Naive thymus-derived CD4-positive, alpha-beta T cell (primary cell): ENCODE measurements at regions not wholly inside any gene's neighbourhood (a gene's known extent, or its start where the extent isn't known, plus 50 kb on each side); places are given as distances from the start of the nearest gene placed in this dataset.

Experiments used
- ATAC-seq: fragments of 150-1000 bp; cut with Tn5 transposase; 2 replicates; pipeline ENCODE4 v1.10.0; 2021; ENCODE audit warnings: mild to moderate bottlenecking, moderate library complexity
- CTCF ChIA-PET: fragments of 350-600 bp; sonication (Branson Sonifier 250); formaldehyde crosslinking; loops from one replicate; lab custom pipeline; 2021; ENCODE audit warnings: antibody characterized with exemption; lab: Charles Lee
- POLR2A ChIA-PET: fragments of 350-600 bp; sonication (Branson Sonifier 250); formaldehyde crosslinking; loops from one replicate; lab custom pipeline; 2021; ENCODE audit warnings: antibody characterized with exemption, inconsistent platforms; lab: Charles Lee
- DNase-seq, 9 donors: peaks; one replicate each; pipeline versions ENCODE4 v3.0.0 to v3.0.0-alpha.2; 2020 to 2022; ENCODE audit warnings: mixed read lengths in 1 of 9
- H3K27ac ChIP-seq: one replicate; pipeline ENCODE4 v1.7.0; 2013; ENCODE audit warnings: mild to moderate bottlenecking, low read depth, low read length, moderate library complexity
- H3K27me3 ChIP-seq, 2 donors: one replicate each; pipeline ENCODE4 v1.7.0; 2013; ENCODE audit warnings: low read length in 2 of 2, mild to moderate bottlenecking in 2 of 2, moderate library complexity in 2 of 2; ENCODE audit not compliant: control insufficient read depth in 2 of 2, insufficient read depth in 2 of 2
- H3K36me3 ChIP-seq, 3 experiments: 1 replicate in 2 of 3; 2 replicates in 1 of 3; pipeline ENCODE4 v1.7.0; 2013; ENCODE audit warnings: low read length in 3 of 3, mild to moderate bottlenecking in 3 of 3, moderate library complexity in 1 of 3; ENCODE audit not compliant: insufficient read depth in 3 of 3, control insufficient read depth in 2 of 3
- H3K4me1 ChIP-seq, 2 donors: one replicate each; pipeline ENCODE4 v1.7.0; 2013; ENCODE audit warnings: low read length in 2 of 2, mild to moderate bottlenecking in 2 of 2, moderate library complexity in 1 of 2; ENCODE audit not compliant: control insufficient read depth in 2 of 2, insufficient read depth in 2 of 2
- H3K4me3 ChIP-seq: 2 replicates; pipeline ENCODE4 v1.7.0; 2013; ENCODE audit warnings: mild to moderate bottlenecking, low read length
- H3K9me3 ChIP-seq, 3 experiments: 1 replicate in 2 of 3; 2 replicates in 1 of 3; pipeline ENCODE4 v1.7.0; 2013; ENCODE audit warnings: low read length in 3 of 3; ENCODE audit not compliant: control insufficient read depth in 2 of 3
- H3K27ac Mint-ChIP-seq, 9 donors: one replicate each; pipeline ENCODE4 v1.8.0; 2020 to 2022; ENCODE audit warnings: mixed read lengths in 9 of 9, mild to moderate bottlenecking in 8 of 9, moderate library complexity in 5 of 9, inconsistent platforms in 2 of 9
- H3K27me3 Mint-ChIP-seq, 5 donors: one replicate each; pipeline ENCODE4 v1.8.0; 2021 to 2022; ENCODE audit warnings: mixed read lengths in 5 of 5, mild to moderate bottlenecking in 1 of 5
- H3K36me3 Mint-ChIP-seq, 5 donors: one replicate each; pipeline ENCODE4 v1.8.0; 2020 to 2022; ENCODE audit warnings: mixed read lengths in 5 of 5, mild to moderate bottlenecking in 3 of 5, inconsistent platforms in 1 of 5
- H3K4me1 Mint-ChIP-seq, 7 donors: one replicate each; pipeline ENCODE4 v1.8.0; 2020 to 2022; ENCODE audit warnings: mixed read lengths in 7 of 7, mild to moderate bottlenecking in 3 of 7, inconsistent platforms in 1 of 7
- H3K4me3 Mint-ChIP-seq, 10 donors: one replicate each; pipeline ENCODE4 v1.8.0; 2020 to 2022; ENCODE audit warnings: mild to moderate bottlenecking in 10 of 10, mixed read lengths in 10 of 10, moderate library complexity in 6 of 10, inconsistent platforms in 2 of 10
- H3K9me3 Mint-ChIP-seq, 11 donors: one replicate each; pipeline ENCODE4 v1.8.0; 2020 to 2022; ENCODE audit warnings: mixed read lengths in 11 of 11, mild to moderate bottlenecking in 4 of 11, inconsistent platforms in 1 of 11, moderate library complexity in 1 of 11
- intact Hi-C, 2 donors: fragments of 100-400 bp; cut with micrococcal nuclease; formaldehyde crosslinking; loops; one replicate each; pipeline ENCODE4 v1.15.1; 2023

DNA sequence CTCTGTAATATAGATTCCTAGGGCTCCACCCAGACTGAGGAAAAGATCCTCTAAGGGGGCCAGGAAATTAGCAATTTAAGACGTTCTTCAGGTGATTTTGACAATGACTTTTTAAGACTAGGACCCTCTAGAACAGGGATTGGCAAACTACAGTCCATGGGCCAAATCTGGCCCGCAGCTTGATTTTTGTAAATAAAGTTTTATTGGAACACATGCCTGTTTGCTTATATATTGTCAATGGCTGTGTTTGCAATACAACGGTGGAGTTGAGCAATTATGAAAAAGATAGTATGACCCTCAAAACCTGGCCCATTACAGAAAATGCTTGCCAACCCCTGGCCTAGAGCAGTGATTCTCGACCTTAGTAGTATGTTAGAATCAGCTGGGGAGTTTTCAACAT, 181.9 kb downstream of the SOX9 start:
- POLR2A ChIA-PET: no interaction called here
- Mint-ChIP-seq H3K4me3 (no peak overlapping the region), H3K36me3 (no peaks in the 10 kb centered on the region)

GRCh38 chr17:72303787-72304733, 183.2 kb downstream of the SOX9 start:
- ChIA-PET CTCF (no interaction called here), POLR2A (no interaction called here)
- Histone ChIP-seq H3K27ac (no peak overlapping the region), H3K9me3 (no peaks in the 10 kb centered on the region), H3K36me3 (no peaks in the 10 kb centered on the region), H3K27me3 (no peaks in the 10 kb centered on the region), H3K4me3 (no peak overlapping the region), H3K4me1 (no peaks in the 10 kb centered on the region)
- no peak overlapping the region for H3K4me3 Mint-ChIP-seq
- DNase-seq (no peak), ATAC-seq (no peak)
- intact Hi-C loops: no loop called here
- H3K9me3 Mint-ChIP-seq: peaks cover 0 to 4% (median 0%) of the 10 kb centered on the region in 11 donors
- no peaks in the 10 kb centered on the region for H3K36me3 Mint-ChIP-seq
- H3K27ac Mint-ChIP-seq: no peak overlapping the region
- peaks cover 0 to 19% (median 16%) of the 10 kb centered on the region in 5 donors for H3K27me3 Mint-ChIP-seq
- H3K4me1 Mint-ChIP-seq: no peaks in the 10 kb centered on the region

More for the DNA sequence above, 181.9 kb downstream of the SOX9 start:
- Mint-ChIP-seq H3K4me1 (no peaks in the 10 kb centered on the region), H3K27me3 (peaks cover 0 to 16% (median 13%) of the 10 kb centered on the region in 5 donors), H3K9me3 (peaks cover 0 to 4% (median 0%) of the 10 kb centered on the region in 11 donors), H3K27ac (no peak overlapping the region)
- Histone ChIP-seq H3K27ac (no peak overlapping the region), H3K27me3 (no peaks in the 10 kb centered on the region), H3K9me3 (no peaks in the 10 kb centered on the region), H3K36me3 (no peaks in the 10 kb centered on the region), H3K4me3 (no peak overlapping the region), H3K4me1 (no peaks in the 10 kb centered on the region)
- intact Hi-C loops: no loop called here
- ATAC-seq (no peak), DNase-seq (no peak)
- CTCF ChIA-PET: no interaction called here

DNA sequence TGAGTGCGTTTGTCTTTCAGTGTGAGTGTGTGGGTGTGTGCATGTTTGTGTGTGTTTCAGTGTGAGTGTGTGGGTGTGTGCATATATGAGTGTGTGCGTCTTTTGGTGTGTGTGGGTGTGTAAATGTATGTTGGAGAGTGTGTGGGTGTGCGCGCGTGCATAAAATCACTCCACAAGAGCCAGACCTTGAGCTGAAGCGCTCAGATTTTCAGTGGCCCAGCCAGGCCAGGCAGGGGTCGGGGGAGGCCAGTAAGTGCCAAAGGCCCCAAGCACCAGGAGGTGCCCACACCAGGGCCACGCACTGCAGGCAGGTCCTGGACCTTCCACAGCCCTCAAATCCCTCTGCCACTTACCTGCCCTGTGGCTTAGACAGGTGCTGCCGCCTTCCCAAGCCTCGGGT, 184.0 kb downstream of the SOX9 start:
- Mint-ChIP-seq H3K9me3 (peaks cover 0 to 4% (median 0%) of the 10 kb centered on the region in 11 donors), H3K36me3 (no peaks in the 10 kb centered on the region), H3K27me3 (peaks cover 0 to 25% (median 16%) of the 10 kb centered on the region in 5 donors), H3K27ac (no peak overlapping the region), H3K4me1 (no peaks in the 10 kb centered on the region), H3K4me3 (no peak overlapping the region)
- no peaks in the 10 kb centered on the region for H3K36me3 ChIP-seq
- H3K4me3 ChIP-seq: no peak overlapping the region
- ChIA-PET POLR2A (no interaction called here), CTCF (no interaction called here)
- no peak for ATAC-seq
- H3K27me3 ChIP-seq: no peaks in the 10 kb centered on the region
- no peaks in the 10 kb centered on the region for H3K4me1 ChIP-seq
- H3K27ac ChIP-seq: no peak overlapping the region
- no peak for DNase-seq
- no peaks in the 10 kb centered on the region for H3K9me3 ChIP-seq
- intact Hi-C loops: no loop called here

- DNase-seq: no peak
- H3K9me3 ChIP-seq: no peaks in the 10 kb centered on the region
- no peaks in the 10 kb centered on the region for H3K4me1 ChIP-seq
- intact Hi-C loops: no loop called here
- ChIA-PET CTCF (no interaction called here), POLR2A (no interaction called here)
- Mint-ChIP-seq H3K27ac (no peak overlapping the region), H3K4me3 (no peak overlapping the region), H3K36me3 (no peaks in the 10 kb centered on the region), H3K27me3 (peaks cover 0 to 30% (median 17%) of the 10 kb centered on the region in 5 donors), H3K4me1 (no peaks in the 10 kb centered on the region), H3K9me3 (peaks cover 0 to 4% (median 0%) of the 10 kb centered on the region in 11 donors)
- no peak overlapping the region for H3K27ac ChIP-seq
- H3K27me3 ChIP-seq: no peaks in the 10 kb centered on the region
- H3K36me3 ChIP-seq: no peaks in the 10 kb centered on the region
- H3K4me3 ChIP-seq: no peak overlapping the region
- no peak for ATAC-seq
These were observed 184.7 kb downstream of the SOX9 start for GRCh38 chr17:72305472-72305871.

- Histone ChIP-seq H3K27me3 (no peaks in the 10 kb centered on the region), H3K36me3 (no peaks in the 10 kb centered on the region), H3K9me3 (no peaks in the 10 kb centered on the region), H3K4me1 (no peaks in the 10 kb centered on the region), H3K27ac (no peak overlapping the region), H3K4me3 (no peak overlapping the region)
- peaks cover 0 to 4% (median 0%) of the 10 kb centered on the region in 11 donors for H3K9me3 Mint-ChIP-seq
- H3K4me1 Mint-ChIP-seq: no peaks in the 10 kb centered on the region
- no peak for DNase-seq
- ATAC-seq: no peak
- H3K36me3 Mint-ChIP-seq: no peaks in the 10 kb centered on the region
- H3K27me3 Mint-ChIP-seq: peaks cover 0 to 30% (median 17%) of the 10 kb centered on the region in 5 donors
- no peak overlapping the region for H3K4me3 Mint-ChIP-seq
- CTCF ChIA-PET: no interaction called here
- H3K27ac Mint-ChIP-seq: no peak overlapping the region
- intact Hi-C loops: no loop called here
- POLR2A ChIA-PET: no interaction called here
These were observed 185.2 kb downstream of the SOX9 start for GRCh38 chr17:72306037-72306436.

- POLR2A ChIA-PET: no interaction called here
- H3K27ac Mint-ChIP-seq: no peak overlapping the region
- CTCF ChIA-PET: no interaction called here
These were observed 187.0 kb downstream of the SOX9 start for GRCh38 chr17:72307836-72308235.

More at GRCh38 chr17:72307836-72308235, 187.0 kb downstream of the SOX9 start:
- H3K4me1 ChIP-seq: no peaks in the 10 kb centered on the region
- H3K4me3 Mint-ChIP-seq: no peak overlapping the region
- no peak overlapping the region for H3K27ac ChIP-seq
- no peaks in the 10 kb centered on the region for H3K9me3 ChIP-seq
- H3K36me3 ChIP-seq: no peaks in the 10 kb centered on the region
- ATAC-seq (no peak), DNase-seq (no peak)
- intact Hi-C loops: no loop called here
- H3K36me3 Mint-ChIP-seq: no peaks in the 10 kb centered on the region
- H3K9me3 Mint-ChIP-seq: peaks cover 0 to 4% (median 0%) of the 10 kb centered on the region in 11 donors
- no peaks in the 10 kb centered on the region for H3K27me3 ChIP-seq
- no peak overlapping the region for H3K4me3 ChIP-seq
- peaks cover 0 to 30% (median 17%) of the 10 kb centered on the region in 5 donors for H3K27me3 Mint-ChIP-seq
- H3K4me1 Mint-ChIP-seq: no peaks in the 10 kb centered on the region
